HepG2 (cell line): ENCODE measurements at regions not wholly inside any gene's neighbourhood (a gene's known extent, or its start where the extent isn't known, plus 50 kb on each side); places are given as distances from the start of the nearest gene placed in this dataset.

ENCODE experiments used
- ATAC-seq: fragments of 200-7000 bp; cut with Tn5 transposase; 3 replicates; pipeline ENCODE4 v1.9.1; 2020; ENCODE audit warnings: mild to moderate bottlenecking, moderate library complexity
- BruUV-seq: library from RNA; stranded (reverse); fragments of 400-500 nt; replicated peaks from 2 replicates; lab custom pipeline; 2021; lab: Mats Ljungman, UMichigan
- CTCF ChIA-PET: fragments of 300-600 bp; formaldehyde crosslinking; extraction: SDS; loops from one replicate; lab custom pipeline; 2021; ENCODE audit warnings: low total read pairs, inconsistent platforms, low intra/inter-chr PET ratio; lab: Yijun Ruan, JAX
- POLR2A ChIA-PET: fragments of 350-600 bp; sonication (Branson Sonifier 250); formaldehyde crosslinking; loops from one replicate; lab custom pipeline; 2020; ENCODE audit warnings: antibody characterized with exemption, inconsistent platforms; lab: Yijun Ruan, JAX
- DNase-seq: peaks from one replicate; pipeline ENCODE4 v3.0.0-alpha.2; 2015; ENCODE audit warnings: low spot score
- FAIRE-seq: peaks from 3 replicates; lab custom pipeline; 2011; peaks lifted over from hg19 to GRCh38; lab: Jason Lieb, UNC
- H2AFZ ChIP-seq: one replicate; pipeline ENCODE4 v1.6.1; 2011; ENCODE audit warnings: low read length, inconsistent platforms
- H3K27ac ChIP-seq: fragments of 300-600 bp; 3 replicates; pipeline ENCODE4 v1.8.0; 2011; ENCODE audit warnings: mixed run types, mild to moderate bottlenecking, mixed read lengths, low read length, inconsistent platforms; ENCODE audit not compliant: insufficient read depth; ENCODE audit errors: extremely low read length
- H3K27me3 ChIP-seq, 2 experiments: fragments of 200-600 bp in 1 of 2; 2 replicates in 1 of 2; 3 replicates in 1 of 2; pipeline versions ENCODE4 v1.6.0 to v1.8.0; 2011; ENCODE audit warnings: low read length in 2 of 2, mild to moderate bottlenecking in 2 of 2, moderate library complexity in 2 of 2, inconsistent platforms in 1 of 2; ENCODE audit not compliant: insufficient read depth in 2 of 2, control insufficient read depth in 1 of 2
- H3K36me3 ChIP-seq, 2 experiments: fragments of 200-600 bp in 1 of 2; replicated peaks in 1 of 2; 2 replicates in 1 of 2; 3 replicates in 1 of 2; pipeline versions ENCODE4 v1.5.1 to v1.8.0; 2011; ENCODE audit warnings: low read length in 2 of 2, inconsistent platforms in 1 of 2; ENCODE audit not compliant: insufficient read depth in 2 of 2, control insufficient read depth in 1 of 2
- H3K4me1 ChIP-seq: 2 replicates; pipeline ENCODE4 v1.5.1; 2012; ENCODE audit warnings: low read length, inconsistent platforms; ENCODE audit not compliant: insufficient read depth
- H3K4me2 ChIP-seq: 2 replicates; pipeline ENCODE4 v1.6.0; 2011; ENCODE audit warnings: low read depth, low read length, inconsistent platforms
- H3K4me3 ChIP-seq, 3 experiments: fragments of 200-600 bp in 1 of 3; sonication (generic), shearing (Covaris generic) in 1 of 3; replicated peaks in 1 of 3; 2 replicates each; pipeline ENCODE4 v1.5.1; 2011 to 2016; ENCODE audit warnings: low read length in 3 of 3, inconsistent platforms in 2 of 3, low read depth in 2 of 3, mild to moderate bottlenecking in 2 of 3, control low read depth in 1 of 3, mixed read lengths in 1 of 3; ENCODE audit not compliant: insufficient read depth in 1 of 3
- H3K79me2 ChIP-seq: one replicate; pipeline ENCODE4 v1.6.1; 2011; ENCODE audit warnings: low read length, inconsistent platforms; ENCODE audit not compliant: insufficient read depth
- H3K9ac ChIP-seq: 2 replicates; pipeline ENCODE4 v1.6.0; 2011; ENCODE audit warnings: mild to moderate bottlenecking, low read depth, low read length, inconsistent platforms; ENCODE audit not compliant: insufficient read depth
- H3K9me3 ChIP-seq: 2 replicates; pipeline ENCODE4 v1.5.1; 2012; ENCODE audit warnings: mild to moderate bottlenecking, low read length
- H4K20me1 ChIP-seq: 2 replicates; pipeline ENCODE4 v1.6.0; 2011; ENCODE audit warnings: inconsistent platforms, mild to moderate bottlenecking, low read length, moderate library complexity; ENCODE audit not compliant: insufficient read depth
- ATF1 ChIP-seq: IDR thresholded peaks from 2 replicates; pipeline ENCODE4 v1.6.1; 2016; ENCODE audit warnings: mild to moderate bottlenecking, control low read depth
- CREM ChIP-seq, 2 experiments: sonication (generic) in 1 of 2; formaldehyde crosslinking in 1 of 2; IDR thresholded peaks; 2 replicates each; pipeline versions ENCODE4 v1.4.0 to v1.6.1; 2016 to 2020; ENCODE audit warnings: antibody characterized with exemption in 1 of 2, mild to moderate bottlenecking in 1 of 2, missing genetic modification reagents in 1 of 2
- DDIT3 ChIP-seq: sonication (generic); formaldehyde crosslinking; IDR thresholded peaks from 2 replicates; pipeline ENCODE4 v1.4.0; 2020; ENCODE audit warnings: mild to moderate bottlenecking, missing genetic modification reagents
- HOMEZ ChIP-seq: IDR thresholded peaks from 2 replicates; pipeline ENCODE4 v1.6.1; 2016; ENCODE audit warnings: low read depth
- IKZF1 ChIP-seq: fragments of 450-650 bp; IDR thresholded peaks from 2 replicates; pipeline ENCODE4 v1.7.1; 2016
- NFIB ChIP-seq: sonication (generic); formaldehyde crosslinking; IDR thresholded peaks from 2 replicates; pipeline ENCODE4 v1.9.0; 2021; ENCODE audit warnings: missing genetic modification reagents, mild to moderate bottlenecking, borderline replicate concordance
- NFYC ChIP-seq: IDR thresholded peaks from 2 replicates; pipeline ENCODE4 v1.6.1; 2016; ENCODE audit warnings: missing genetic modification reagents, missing compliant biosample characterization
- NR3C1 ChIP-seq: sonication (generic); formaldehyde crosslinking; IDR thresholded peaks from 2 replicates; pipeline ENCODE4 v1.4.0; 2020; ENCODE audit warnings: missing genetic modification reagents
- NRL ChIP-seq: sonication (generic); formaldehyde crosslinking; IDR thresholded peaks from 2 replicates; pipeline ENCODE4 v1.5.0; 2020; ENCODE audit warnings: missing genetic modification reagents, mild to moderate bottlenecking, moderate library complexity, borderline replicate concordance
- PHF20 ChIP-seq: sonication (generic); formaldehyde crosslinking; IDR thresholded peaks from 2 replicates; pipeline ENCODE4 v1.5.0; 2020; ENCODE audit warnings: mild to moderate bottlenecking, missing genetic modification reagents
- POLR2G ChIP-seq: fragments of 200-400 bp; formaldehyde crosslinking; IDR thresholded peaks from 2 replicates; pipeline ENCODE4 v1.6.1; 2018; ENCODE audit warnings: mild to moderate bottlenecking, low read depth, low read length, moderate library complexity
- RARG ChIP-seq: sonication (generic); formaldehyde crosslinking; IDR thresholded peaks from 2 replicates; pipeline ENCODE4 v1.4.0; 2020; ENCODE audit warnings: low read depth, mild to moderate bottlenecking, missing genetic modification reagents
- RFXANK ChIP-seq: IDR thresholded peaks from 2 replicates; pipeline ENCODE4 v1.6.1; 2016
- ZBTB7B ChIP-seq: sonication (generic); formaldehyde crosslinking; IDR thresholded peaks from 2 replicates; pipeline ENCODE4 v1.4.0; 2020; ENCODE audit warnings: missing genetic modification reagents
- ZFP90 ChIP-seq: sonication (generic); formaldehyde crosslinking; IDR thresholded peaks from 2 replicates; pipeline ENCODE4 v1.8.0; 2022; ENCODE audit warnings: missing genetic modification reagents, mild to moderate bottlenecking, inconsistent platforms, borderline replicate concordance
- ZKSCAN8 ChIP-seq: IDR thresholded peaks from 2 replicates; pipeline ENCODE4 v1.6.1; 2016; ENCODE audit warnings: borderline replicate concordance, missing genetic modification reagents, missing compliant biosample characterization
- ZNF101 ChIP-seq: sonication (generic); formaldehyde crosslinking; IDR thresholded peaks from 2 replicates; pipeline ENCODE4 v1.4.0; 2020; ENCODE audit warnings: mild to moderate bottlenecking, low read depth, missing genetic modification reagents, borderline replicate concordance
- ZNF317 ChIP-seq: sonication (generic); formaldehyde crosslinking; IDR thresholded peaks from 2 replicates; pipeline ENCODE4 v1.5.0; 2020; ENCODE audit warnings: mild to moderate bottlenecking, missing genetic modification reagents
- ZNF441 ChIP-seq: sonication (generic); formaldehyde crosslinking; IDR thresholded peaks from 2 replicates; pipeline ENCODE4 v1.7.0; 2021; ENCODE audit warnings: missing genetic modification reagents, borderline replicate concordance
- ZNF562 ChIP-seq: sonication (generic); formaldehyde crosslinking; IDR thresholded peaks from 2 replicates; pipeline ENCODE4 v1.8.0; 2022; ENCODE audit warnings: missing genetic modification reagents, borderline replicate concordance
- ZNF737 ChIP-seq: sonication (generic); formaldehyde crosslinking; IDR thresholded peaks from 2 replicates; pipeline ENCODE4 v1.5.0; 2020; ENCODE audit warnings: missing genetic modification reagents, mild to moderate bottlenecking, borderline replicate concordance
- WGBS: methylation state at CpG from one replicate; pipeline ENCODE4 v1.1.6; 2017; ENCODE audit warnings: low lambda C conversion rate; 5-methylcytosine and 5-hydroxymethylcytosine counted together
- in situ Hi-C: cut with HindIII; loops from 2 replicates; pipeline ENCODE4 v1.10.0; 2017; ENCODE audit warnings: low pct_unique_long_range_greater_than_20kb; ENCODE audit not compliant: extremely low pct_ligation_motif_present
- intact Hi-C: fragments of 100-400 bp; cut with micrococcal nuclease; formaldehyde crosslinking; loops from one replicate; pipeline ENCODE4 v1.10.0; 2022; ENCODE audit not compliant: unreplicated experiment

- intact Hi-C loops (no loop called here), in situ Hi-C loops (no loop called here)
- Histone ChIP-seq H3K4me1 (no peaks in the 10 kb centered on the region), H3K9ac (no peak overlapping the region), H3K9me3 (peaks cover 25% of the 10 kb centered on the region), H2AFZ (no peak overlapping the region), H3K4me3 (no peak overlapping the region), H3K79me2 (no peaks in the 10 kb centered on the region), H4K20me1 (no peaks in the 10 kb centered on the region), H3K4me2 (no peak overlapping the region), H3K27ac (no peak overlapping the region), H3K27me3 (no peaks in the 10 kb centered on the region), H3K36me3 (no peaks in the 10 kb centered on the region)
- FAIRE-seq (no peak), DNase-seq (no peak), ATAC-seq (no peak)
- ChIA-PET POLR2A (no interaction called here), CTCF (no interaction called here)
- no peak for TF ChIP-seq ZNF737 (CRISPR knock-in tag)
- peak; percentile 99 for TF ChIP-seq ZNF317 (CRISPR knock-in tag)
- TF ChIP-seq HOMEZ (CRISPR knock-in tag), result no peak
- TF ChIP-seq PHF20 (CRISPR knock-in tag), result no peak
- 12% methylated on average over 2 of the region's 2 CpGs for WGBS
- no TSS peak for BruUV-seq
Observed at GRCh38 chr6:66307490-66307889, 600.5 kb upstream of the EYS start.

- H3K27ac ChIP-seq, result no peak overlapping the region
- FAIRE-seq, result no peak
- no peaks in the 10 kb centered on the region for H3K27me3 ChIP-seq
- no peaks in the 10 kb centered on the region for H3K9me3 ChIP-seq
- TF ChIP-seq POLR2G (no peak), ATF1 (no peak), ZNF562 (no peak), NFYC (CRISPR knock-in tag) (no peak), NR3C1 (CRISPR knock-in tag) (no peak), NFIB (CRISPR knock-in tag) (no peak), NRL (no peak), IKZF1 (no peak), DDIT3 (no peak), RARG (no peak), CREM (IDR thresholded peaks at IDR 0.05) (no peak), CREM (CRISPR knock-in tag; IDR thresholded peaks at IDR 0.05) (no peak), ZNF101 (no peak), ZNF441 (CRISPR knock-in tag) (no peak), RFXANK (CRISPR knock-in tag) (no peak), ZBTB7B (CRISPR knock-in tag) (no peak), ZKSCAN8 (CRISPR knock-in tag) (no peak), ZFP90 (CRISPR knock-in tag) (no peak)
- DNase-seq, result no peak
- ChIA-PET POLR2A (no interaction called here), CTCF (no interaction called here)
- BruUV-seq, result no TSS peak
- H3K36me3 ChIP-seq, result no peaks in the 10 kb centered on the region
- no peaks in the 10 kb centered on the region for H3K79me2 ChIP-seq
- no peaks in the 10 kb centered on the region for H3K4me1 ChIP-seq
- intact Hi-C loops (no loop called here), in situ Hi-C loops (no loop called here)
- no peak for ATAC-seq
- H3K4me2 ChIP-seq, result no peak overlapping the region
- no peak overlapping the region for H3K4me3 ChIP-seq
- H2AFZ ChIP-seq, result no peak overlapping the region
- no peaks in the 10 kb centered on the region for H4K20me1 ChIP-seq
- 9% methylated on average over 4 of the region's 4 CpGs for WGBS
- no peak overlapping the region for H3K9ac ChIP-seq
Observed at GRCh38 chr6:66291905-66292304, 584.9 kb upstream of the EYS start.
